ENCODE measurements at regions not wholly inside any gene's neighbourhood (a gene's known extent, or its start where the extent isn't known, plus 50 kb on each side); places are given as distances from the start of the nearest gene placed in this dataset.
"Not testable (repeated sequence)": the region's sequence is repeated elsewhere in the genome, so short reads cannot be mapped to it uniquely, and the experiment has no call there.

DNA sequence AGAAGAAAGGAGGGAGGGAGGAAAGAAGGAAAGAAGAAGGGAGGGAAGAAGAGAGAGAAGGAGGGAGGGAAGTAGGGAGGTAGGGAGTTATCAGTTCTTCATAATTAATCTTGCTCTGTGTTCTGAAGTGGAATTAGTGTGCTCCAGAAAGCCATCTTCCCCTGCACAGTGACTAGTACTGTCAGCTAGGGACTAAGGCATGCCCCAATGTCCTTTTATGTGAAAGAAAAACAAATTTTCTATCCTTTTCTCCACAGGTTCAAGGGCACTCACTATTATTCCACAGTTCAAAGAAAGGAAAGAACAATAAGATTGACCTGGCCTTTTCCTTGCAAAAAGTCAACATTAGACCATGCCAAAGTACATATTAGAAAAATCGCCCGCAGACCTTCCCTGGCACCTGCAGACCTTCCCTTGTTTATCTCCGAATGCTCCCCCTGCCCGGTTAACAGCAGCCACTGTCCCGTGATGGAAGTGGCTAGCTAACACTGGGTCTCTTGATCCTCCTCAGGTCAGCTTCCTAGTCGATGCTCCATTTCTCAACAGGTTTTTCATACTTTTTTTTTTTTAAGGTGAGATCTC is 107.2 kb upstream of the EDEM3 start:
- DNase-seq (ENCODE audit: missing footprints) (no peak), ATAC-seq (no peak)
- intact Hi-C loops (cut with DNase I) = no loop called here

DNA sequence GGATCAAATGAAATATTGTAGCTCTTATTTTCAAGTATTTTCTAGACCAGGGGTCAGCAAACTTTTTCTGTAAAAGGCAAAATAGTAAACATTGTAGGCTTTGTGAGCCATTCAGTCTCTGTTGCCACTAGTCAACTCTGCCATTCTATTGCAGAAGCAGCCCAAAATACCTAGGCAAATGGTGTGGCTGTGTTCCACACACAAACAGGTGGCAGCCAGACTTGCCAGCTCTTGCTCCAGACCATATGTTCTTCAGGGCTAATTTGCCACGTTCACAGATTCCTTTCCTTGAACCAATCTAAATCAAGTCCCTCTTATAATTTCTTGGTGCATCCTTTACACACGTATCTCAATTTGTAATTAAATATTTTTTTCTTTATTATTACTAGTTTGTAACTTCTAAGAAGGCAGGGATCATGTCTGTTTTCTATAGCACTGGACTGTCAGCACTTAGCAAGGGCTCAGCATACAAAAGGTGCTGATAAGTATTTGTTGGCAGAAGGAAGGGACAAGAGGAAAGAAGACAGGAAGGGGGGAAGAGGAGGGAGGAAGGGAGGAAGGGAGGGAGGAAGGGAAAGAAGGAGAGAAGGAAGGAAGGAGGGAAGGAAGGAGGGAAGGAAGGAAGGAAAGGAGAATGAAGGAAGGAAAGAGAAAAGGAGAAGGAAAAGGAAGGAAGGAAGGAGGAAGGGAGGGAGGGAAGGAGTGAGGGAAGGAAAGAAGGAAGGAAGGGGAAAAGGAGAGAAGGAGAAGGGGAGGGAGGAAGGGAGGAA is 106.5 kb upstream of the EDEM3 start:
- peak; percentile 66 for ATAC-seq
- intact Hi-C loops (cut with DNase I) = no loop called here
- no peak for DNase-seq (ENCODE audit: missing footprints)

DNA sequence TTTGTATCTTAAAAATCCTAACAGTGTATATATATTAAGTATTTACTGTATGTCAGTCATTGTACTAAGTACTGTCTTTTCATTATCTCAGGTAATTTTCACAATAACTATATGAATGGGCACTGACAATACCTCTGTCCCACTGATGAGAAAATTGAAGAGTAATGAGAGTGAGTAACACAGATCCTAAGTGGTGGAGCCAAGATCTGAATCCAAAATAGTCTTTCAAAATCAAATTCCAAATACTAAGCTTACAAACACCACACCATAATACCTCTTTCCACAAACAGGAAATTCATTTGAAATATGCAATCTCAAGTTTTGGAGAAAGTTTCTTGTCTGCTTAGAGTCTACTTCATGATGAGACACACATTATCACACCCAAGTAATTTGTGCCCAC is 105.9 kb upstream of the EDEM3 start:
- intact Hi-C loops (cut with DNase I) = no loop called here
- no peak for ATAC-seq
- no peak for DNase-seq (ENCODE audit: missing footprints)

DNA sequence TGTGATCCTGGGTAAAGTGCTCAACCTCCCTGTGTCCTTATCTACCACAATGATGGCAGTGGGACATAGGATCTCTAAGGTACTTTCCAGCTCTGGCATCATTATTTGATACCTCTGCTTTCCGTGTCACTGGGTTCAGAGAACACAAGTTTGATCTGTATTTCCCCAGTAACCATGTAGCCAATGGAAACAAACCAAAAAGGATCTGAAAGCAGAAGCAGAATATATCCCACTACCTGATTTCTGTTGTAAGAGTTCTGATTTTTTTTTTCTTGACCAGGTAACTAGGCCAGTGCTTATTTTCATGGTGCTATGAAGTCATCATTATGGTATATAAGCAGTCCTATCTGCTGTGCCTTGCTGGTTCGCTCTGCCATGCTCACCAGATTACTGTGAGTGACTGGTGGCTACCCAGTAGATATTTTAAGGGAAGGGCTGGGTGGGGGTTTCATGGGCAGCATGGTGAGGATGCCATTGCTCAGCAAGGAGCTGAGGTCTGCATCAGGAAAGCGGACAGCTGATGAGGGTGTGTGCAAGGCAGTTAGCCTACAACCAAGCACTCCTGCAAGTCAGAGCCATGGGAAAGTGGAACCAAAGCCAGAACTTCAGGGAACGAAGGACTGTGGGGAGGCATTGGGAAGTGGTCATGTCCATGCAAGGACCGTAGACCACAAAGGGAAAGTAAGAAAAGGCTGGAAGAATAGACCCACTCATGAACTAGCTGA is 104.9 kb upstream of the EDEM3 start:
- DNase-seq (ENCODE audit: missing footprints) (no peak), ATAC-seq (no peak)
- intact Hi-C loops (cut with DNase I) = no loop called here

DNA sequence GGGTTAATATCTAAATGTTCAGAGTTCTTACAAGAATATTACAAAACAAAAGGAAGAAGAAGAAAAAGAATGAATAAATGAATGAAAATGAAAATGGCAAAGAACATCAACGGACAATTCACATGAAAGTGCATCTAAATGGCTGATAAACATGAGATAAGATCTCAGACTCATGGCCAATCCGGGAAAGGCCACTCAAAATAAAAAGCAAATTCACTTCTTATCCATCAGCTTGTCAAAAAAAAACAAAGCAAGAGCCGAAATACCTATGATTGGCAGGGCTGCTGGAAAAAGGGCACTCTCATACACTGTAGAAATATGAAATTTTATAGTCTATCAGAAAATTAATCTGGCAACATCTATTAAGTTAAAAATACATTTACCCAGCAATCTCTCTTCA is 103.6 kb upstream of the EDEM3 start:
- DNase-seq (ENCODE audit: missing footprints) = no peak
- ATAC-seq = no peak
- intact Hi-C loops (cut with DNase I) = no loop called here

DNA sequence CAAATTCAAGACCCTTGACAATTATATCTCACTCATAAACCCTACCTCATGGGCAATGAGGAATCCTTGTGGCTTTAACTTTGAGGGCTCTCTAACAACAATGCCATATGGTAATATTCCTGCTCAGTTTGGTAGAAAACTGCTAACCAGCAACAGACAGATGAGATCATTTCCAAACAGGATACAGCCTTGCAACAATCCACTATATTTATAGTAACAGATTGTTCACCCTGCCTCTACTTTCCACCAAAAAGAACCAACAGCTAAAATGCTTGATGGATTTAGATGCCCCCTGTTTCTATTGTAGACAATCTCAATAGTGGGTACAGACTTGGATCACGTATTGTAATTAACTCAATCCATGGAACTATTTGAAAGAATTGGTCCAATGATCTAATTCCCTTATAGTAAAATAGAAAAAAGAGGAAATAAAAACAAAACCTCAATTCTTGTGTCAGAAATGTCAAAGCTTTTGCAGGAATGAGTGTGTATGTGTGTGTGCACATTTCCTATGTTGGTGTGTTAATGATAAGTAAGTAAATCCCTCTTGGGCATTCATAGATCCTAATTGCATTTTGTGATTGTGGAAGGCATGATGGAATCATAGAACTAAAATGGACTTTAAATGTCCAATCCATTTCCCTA is 100.0 kb upstream of the EDEM3 start:
- intact Hi-C loops (cut with DNase I) = no loop called here
- ATAC-seq (peak; percentile 31), DNase-seq (ENCODE audit: missing footprints) (no peak)

DNA sequence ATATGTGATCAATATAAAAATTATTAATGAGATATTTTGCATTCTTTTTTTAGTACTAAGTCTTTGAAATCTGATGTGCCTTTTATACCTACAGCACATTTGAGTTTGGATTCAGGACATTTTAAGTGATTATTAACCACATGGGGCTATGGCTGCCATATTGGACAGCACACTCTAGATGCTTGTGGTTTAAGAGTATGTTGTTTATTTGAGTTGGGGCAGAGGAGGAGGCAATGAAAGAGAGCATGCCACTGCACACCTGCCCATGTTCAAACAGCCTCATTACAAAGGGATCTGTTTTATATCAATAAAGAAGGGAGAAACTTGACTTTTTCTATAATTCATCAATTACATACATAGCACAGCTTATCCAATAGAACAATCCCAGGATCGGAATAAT is 99.4 kb upstream of the EDEM3 start:
- ATAC-seq (no peak), DNase-seq (ENCODE audit: missing footprints) (no peak)
- intact Hi-C loops (cut with DNase I) = no loop called here

DNA sequence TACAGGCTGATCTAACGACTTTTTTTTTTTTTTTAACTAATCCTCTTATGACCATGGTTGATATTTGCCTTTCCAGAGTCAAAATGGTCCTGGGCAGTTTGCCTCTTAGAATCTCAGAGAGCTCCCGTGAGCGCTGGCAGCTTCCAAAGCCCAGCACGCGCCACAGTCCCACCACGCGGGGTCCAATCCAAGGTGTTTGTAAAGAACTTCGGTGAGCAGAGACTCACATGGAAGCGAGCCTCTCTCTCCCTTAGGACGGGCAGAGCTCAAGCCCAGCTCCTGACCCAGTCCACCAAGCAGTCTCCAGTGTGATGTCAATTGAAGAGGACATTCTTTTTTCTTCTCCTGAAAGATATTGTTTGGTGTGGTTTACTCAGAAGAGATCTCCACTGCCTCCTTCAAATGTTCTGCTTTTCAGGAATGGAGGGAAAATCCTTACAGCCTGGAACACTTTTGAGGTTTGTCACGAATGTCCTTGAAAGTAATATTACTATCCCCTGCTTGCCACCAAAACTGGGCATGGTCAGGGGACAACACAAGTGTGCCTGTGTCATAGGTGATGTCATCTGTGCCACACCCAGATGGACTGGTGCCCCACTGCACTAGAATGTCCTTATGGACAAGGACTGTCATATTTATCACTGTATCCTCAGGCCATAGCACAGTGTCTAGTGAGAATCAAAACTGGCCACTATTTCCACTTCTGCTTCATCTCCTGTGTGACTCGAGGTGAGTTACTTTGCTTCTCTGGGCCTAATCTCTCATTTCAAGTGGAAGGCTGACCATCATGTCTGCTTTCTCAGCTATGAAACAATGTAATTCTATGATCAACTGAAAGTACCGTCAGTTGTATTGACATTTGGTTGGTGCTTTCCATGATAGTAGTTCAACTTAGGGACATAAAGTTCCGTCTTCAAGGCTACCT is 97.4 kb upstream of the EDEM3 start:
- intact Hi-C loops (cut with DNase I) = no loop called here
- DNase-seq (ENCODE audit: missing footprints) = no peak
- ATAC-seq = no peak

DNA sequence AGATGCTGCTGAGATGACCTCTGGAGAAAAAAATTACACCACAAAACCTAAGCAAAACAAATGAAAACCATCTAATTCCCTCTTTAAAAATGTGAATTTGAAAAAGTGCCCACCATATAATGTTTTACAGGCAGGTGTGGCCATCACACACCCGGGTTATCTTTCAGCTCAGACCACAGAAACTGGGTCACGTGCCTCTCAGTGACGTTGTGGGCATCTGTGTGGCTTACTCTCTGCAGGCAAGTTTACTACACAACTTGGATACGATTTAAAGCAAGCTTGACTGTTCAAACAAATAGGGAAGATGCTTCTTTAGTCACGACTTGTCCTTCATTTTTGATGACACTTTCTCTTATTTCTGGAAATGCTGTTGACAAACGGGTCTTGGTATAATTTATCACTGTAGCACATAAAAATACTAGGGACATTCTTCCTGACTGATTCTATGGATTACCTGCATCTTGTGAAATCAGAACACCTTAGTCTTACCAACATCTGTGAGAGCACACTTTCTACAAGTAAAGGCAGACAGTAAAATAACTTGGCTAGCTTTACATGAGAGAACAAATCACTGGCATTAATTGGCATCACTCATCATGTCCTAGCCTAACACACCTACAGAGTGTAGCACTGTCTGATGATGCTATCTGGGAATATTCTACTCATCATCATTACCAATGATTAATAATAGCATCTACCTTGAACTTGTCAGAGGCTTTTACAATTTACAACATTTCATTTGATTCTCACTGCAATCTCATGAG is 89.3 kb upstream of the EDEM3 start:
- DNase-seq (ENCODE audit: missing footprints) = no peak
- intact Hi-C loops (cut with DNase I) = no loop called here
- ATAC-seq = no peak

DNA sequence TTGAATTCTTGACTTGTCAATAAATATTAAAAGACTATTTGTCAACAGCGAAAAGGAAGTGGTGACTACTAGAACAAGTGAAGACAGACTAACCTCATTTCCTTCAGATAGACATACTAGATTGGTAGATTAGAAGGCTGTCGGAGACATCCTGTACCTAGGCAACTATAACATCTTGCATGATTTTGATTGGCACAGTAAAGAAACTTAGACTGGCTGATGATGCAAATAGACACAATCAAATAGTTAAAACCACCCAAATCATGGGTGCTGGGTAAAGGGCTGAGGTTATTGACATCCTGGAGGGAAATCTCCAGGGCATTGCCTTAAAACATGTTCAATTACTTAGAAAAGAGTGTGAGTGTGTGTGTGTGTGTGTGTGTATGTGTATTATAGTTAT is 85.9 kb upstream of the EDEM3 start:
- DNase-seq (ENCODE audit: missing footprints) (no peak), ATAC-seq (no peak)
- intact Hi-C loops (cut with DNase I) = no loop called here

DNA sequence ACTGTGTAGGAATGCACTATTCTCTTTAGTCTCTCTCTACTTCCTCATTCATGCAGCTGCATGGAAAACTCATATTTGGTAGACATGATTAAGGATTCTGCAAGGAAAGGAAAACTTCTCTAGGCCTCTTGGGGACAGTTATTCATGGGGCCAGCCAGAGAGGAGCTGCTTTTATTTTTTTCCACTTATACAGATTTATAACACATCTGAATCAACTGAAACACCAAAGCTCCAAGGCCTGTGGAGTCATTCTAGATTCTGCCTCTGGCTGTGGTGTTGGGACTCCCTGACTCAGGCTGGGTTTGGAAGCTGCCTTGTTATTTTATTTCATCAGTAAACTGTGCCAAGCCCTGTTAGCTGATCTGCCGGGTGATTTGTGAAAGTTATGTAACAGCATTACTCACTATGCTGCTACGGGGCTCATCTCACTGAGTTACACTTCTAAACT is 83.9 kb upstream of the EDEM3 start:
- DNase-seq (ENCODE audit: missing footprints) = no peak
- intact Hi-C loops (cut with DNase I) = loop anchor here (1.0 kb wide), 1 partner anchor 27 kb away; no protein-coding TSS in a partner anchor
- peak; percentile 93 for ATAC-seq

DNA sequence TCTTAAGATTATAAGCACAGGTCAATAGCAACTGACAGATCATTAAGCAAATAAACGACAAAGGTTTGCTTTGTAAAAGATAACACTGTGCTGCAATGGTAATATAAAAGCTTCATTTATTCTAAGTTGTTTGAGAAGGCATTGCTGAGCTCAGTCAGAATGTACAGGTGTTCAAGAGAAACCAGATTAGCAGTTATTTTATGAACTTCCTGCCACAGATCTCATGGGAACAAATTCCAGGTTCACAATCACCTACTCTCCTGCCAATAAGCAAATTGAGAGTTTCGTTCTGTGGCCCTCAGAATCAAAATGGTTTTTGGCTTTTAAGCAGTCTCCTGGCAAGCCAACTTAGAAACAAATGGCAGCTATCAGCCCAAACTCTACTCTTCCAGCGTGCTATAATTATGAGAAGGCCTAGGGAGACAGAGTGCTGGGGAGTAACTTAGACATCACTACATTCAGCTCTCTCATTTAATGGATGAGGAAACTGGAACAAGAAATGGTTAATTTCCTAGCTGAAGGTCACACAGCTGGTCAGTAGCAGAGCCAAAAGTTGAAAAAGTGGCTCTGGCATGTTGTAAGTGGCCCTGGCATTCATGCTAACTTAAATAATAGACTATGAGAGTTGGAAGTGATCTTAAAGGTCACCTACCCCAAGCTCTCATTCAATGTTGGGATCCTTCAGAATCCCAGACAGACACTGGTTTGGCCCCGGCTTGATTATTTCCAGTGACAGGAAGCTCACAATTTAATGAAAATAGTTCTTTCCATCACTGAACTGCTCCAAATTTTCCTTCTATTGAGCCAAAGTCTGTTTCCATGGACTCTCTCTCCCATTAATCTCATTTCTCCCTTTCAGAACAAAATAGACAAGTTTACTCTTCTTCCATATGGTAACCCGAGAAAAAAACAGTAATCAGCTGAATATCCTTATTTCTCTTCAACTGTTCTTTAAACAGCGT is 82.6 kb upstream of the EDEM3 start:
- peak; percentile 25 for ATAC-seq
- DNase-seq (ENCODE audit: missing footprints) = no peak
- intact Hi-C loops (cut with DNase I) = no loop called here

DNA sequence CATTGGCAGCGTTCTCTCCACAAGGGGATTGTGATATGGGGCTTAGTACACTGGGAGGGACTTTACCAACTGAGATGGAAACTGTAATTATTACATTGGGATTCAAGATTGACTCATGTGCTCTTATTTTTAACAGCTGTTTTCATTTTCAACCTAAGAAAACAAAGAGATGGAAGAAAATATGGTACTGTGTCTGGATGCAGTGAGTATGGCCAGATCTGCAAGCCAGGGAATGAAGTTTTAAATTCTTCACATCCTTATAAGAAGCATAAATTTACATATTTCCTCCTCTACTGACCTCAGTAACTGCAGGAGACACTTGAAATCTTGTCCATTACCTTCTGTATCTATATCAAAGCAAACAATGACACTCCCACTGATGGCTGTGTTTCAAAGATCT is 81.5 kb upstream of the EDEM3 start:
- ATAC-seq = no peak
- intact Hi-C loops (cut with DNase I) = no loop called here

DNA sequence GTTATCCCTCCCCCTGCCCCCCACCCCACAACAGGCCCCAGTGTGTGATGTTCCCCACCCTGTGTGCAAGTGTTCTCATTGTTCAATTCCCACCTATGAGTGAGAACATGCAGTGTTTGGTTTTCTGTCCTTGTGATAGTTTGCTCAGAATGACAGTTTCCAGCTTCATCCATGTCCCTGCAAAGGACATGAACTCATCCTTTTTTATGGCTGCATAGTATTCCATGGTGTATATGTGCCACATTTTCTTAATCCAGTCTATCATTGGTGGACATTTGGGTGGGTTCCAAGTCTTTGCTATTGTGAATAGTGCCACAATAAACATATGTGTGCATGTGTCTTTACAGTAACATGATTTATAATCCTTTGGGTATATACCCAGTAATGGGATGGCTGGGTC is 79.3 kb upstream of the EDEM3 start:
- ATAC-seq; intact Hi-C loops (cut with DNase I); DNase-seq (ENCODE audit: missing footprints): not testable (repeated sequence)

More for the DNA sequence above, 81.5 kb upstream of the EDEM3 start:
- DNase-seq (ENCODE audit: missing footprints) = no peak

DNA sequence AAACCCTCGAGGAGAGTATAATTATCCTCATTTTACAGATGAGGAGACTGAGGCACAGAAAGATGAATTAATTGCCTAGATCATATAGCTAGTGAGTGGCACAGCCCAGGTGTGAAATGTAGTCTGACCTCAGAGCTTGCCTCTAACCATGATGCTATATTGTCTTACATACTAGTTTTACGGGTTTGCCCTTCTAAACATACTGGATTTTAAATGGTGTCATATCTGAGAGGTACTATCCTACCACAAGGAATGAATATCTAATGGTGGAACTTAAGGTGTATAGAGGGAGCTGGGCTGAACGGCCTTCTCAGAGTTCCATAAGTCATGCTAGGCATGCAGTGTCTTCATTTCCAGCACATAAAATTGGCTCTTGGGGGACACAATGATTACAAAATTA is 77.9 kb upstream of the EDEM3 start:
- DNase-seq (ENCODE audit: missing footprints) = no peak
- intact Hi-C loops (cut with DNase I) = no loop called here
- no peak for ATAC-seq

DNA sequence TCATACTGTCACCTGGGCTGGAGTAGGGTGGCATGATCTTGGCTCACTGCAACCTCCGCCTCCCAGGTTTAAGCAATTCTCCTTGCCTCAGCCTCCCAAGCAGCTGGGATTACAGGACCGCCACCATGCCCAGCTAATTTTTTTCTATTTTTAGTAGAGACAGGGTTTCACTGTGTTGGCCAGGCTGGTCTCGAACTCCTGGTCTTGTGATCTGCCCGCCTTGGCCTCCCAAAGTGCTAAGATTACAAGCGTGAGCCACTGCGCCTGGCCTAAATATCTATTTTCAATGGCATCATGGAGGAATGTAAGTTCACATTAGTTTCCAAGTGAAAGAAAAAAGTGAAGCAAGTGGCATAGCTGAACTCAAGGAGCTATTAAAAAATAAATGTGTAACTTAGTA is 74.8 kb upstream of the EDEM3 start:
- DNase-seq (ENCODE audit: missing footprints); ATAC-seq: not testable (repeated sequence)
- intact Hi-C loops (cut with DNase I) = loop anchor here (5.0 kb wide), 2 partner anchors 63 to 143 kb away; partner anchors contain the start of gene NIBAN1

DNA sequence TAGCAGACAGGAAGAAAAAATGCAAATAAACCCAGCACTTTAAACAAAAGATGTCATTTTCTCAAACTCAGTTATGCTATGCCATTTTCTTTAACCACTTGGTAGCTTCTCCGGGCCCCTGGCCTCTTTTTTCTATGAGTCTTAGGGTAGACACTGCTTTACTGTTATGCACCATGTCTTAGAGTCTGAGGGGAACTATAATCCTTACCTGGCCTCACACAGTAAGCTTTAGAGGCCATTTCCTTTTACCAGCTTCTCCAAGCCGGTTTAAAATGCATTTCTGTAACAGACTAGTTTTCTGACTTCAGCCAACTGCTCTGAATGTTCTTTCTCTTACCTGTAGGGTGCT is 73.7 kb upstream of the EDEM3 start:
- ATAC-seq = no peak
- DNase-seq (ENCODE audit: missing footprints) = no peak
- intact Hi-C loops (cut with DNase I) = loop anchor here (5.0 kb wide), 2 partner anchors 64 to 144 kb away; partner anchors contain the start of gene NIBAN1
